ENCODE measurements at regions not wholly inside any gene's neighbourhood (a gene's known extent, or its start where the extent isn't known, plus 50 kb on each side); places are given as distances from the start of the nearest gene placed in this dataset.
A peak's percentile ranks its signal among the peaks of the same experiment; 100 is the strongest.

- Histone ChIP-seq H4K20me1 (ENCODE audit: insufficient read depth, low read length) (no peaks in the 10 kb centered on the region), H3F3A (ENCODE audit: insufficient read depth, low read length) (no peaks in the 10 kb centered on the region), H3K79me2 (ENCODE audit: low read length) (no peaks in the 10 kb centered on the region), H2AFZ (ENCODE audit: low read length) (no peak overlapping the region), H3K9me3 (replicated peaks; ENCODE audit: insufficient read depth, low read length) (no peaks in the 10 kb centered on the region), H3K36me3 (replicated peaks; ENCODE audit: insufficient read depth, low read length) (no peaks in the 10 kb centered on the region), H3K9ac (ENCODE audit: low read length) (no peak overlapping the region), H3K27ac (ENCODE audit: low read length) (no peak overlapping the region), H3K4me3 (ENCODE audit: low read length) (no peak overlapping the region), H3K27me3 (replicated peaks; ENCODE audit: insufficient read depth, low read length) (no peaks in the 10 kb centered on the region), H3K4me1 (ENCODE audit: low read length) (0 out of 2 replicates have a peak, but pooled peaks cover 4% of the 10 kb centered on the region), H3K4me2 (ENCODE audit: low read depth, low read length) (no peak overlapping the region), H3K9me2 (replicated peaks; ENCODE audit: insufficient read depth, low read length) (no peaks in the 10 kb centered on the region)
- DNase-seq = no peak
- TF ChIP-seq EZH2 (optimal IDR thresholded peaks at IDR 0.05; ENCODE audit: low read depth, low read length) (no peak), CTCF (IDR thresholded peaks at IDR 0.05; ENCODE audit: low read length) (no peak), EZH2phosphoT487 (IDR thresholded peaks at IDR 0.05; ENCODE audit: low read length) (no peak)
These were observed 141.6 kb downstream of the RGS9 start for GRCh38 chr17:65278820-65279184.

- no peaks in the 10 kb centered on the region for H4K20me1 ChIP-seq (ENCODE audit: insufficient read depth, low read length)
- no peaks in the 10 kb centered on the region for H3K79me2 ChIP-seq (ENCODE audit: low read length)
- H3K9me2 ChIP-seq (replicated peaks; ENCODE audit: insufficient read depth, low read length) = no peaks in the 10 kb centered on the region
- no peaks in the 10 kb centered on the region for H3K36me3 ChIP-seq (replicated peaks; ENCODE audit: insufficient read depth, low read length)
- no peak overlapping the region for H3K27ac ChIP-seq (ENCODE audit: low read length)
- H2AFZ ChIP-seq (ENCODE audit: low read length) = peak overlapping the region; percentile 32; the same call in 1 of the 2 replicates
- no peak overlapping the region for H3K9ac ChIP-seq (ENCODE audit: low read length)
- H3K27me3 ChIP-seq (replicated peaks; ENCODE audit: insufficient read depth, low read length) = no peaks in the 10 kb centered on the region
- H3K4me2 ChIP-seq (ENCODE audit: low read depth, low read length) = peak overlapping the region; percentile 78
- TF ChIP-seq EZH2 (optimal IDR thresholded peaks at IDR 0.05; ENCODE audit: low read depth, low read length) = no peak
- TF ChIP-seq EZH2phosphoT487 (IDR thresholded peaks at IDR 0.05; ENCODE audit: low read length) = no peak
- TF ChIP-seq CTCF (IDR thresholded peaks at IDR 0.05; ENCODE audit: low read length) = peak; percentile 42
- H3K4me1 ChIP-seq (ENCODE audit: low read length) = 0 out of 2 replicates have a peak, but pooled peaks cover 4% of the 10 kb centered on the region
- H3K9me3 ChIP-seq (replicated peaks; ENCODE audit: insufficient read depth, low read length) = no peaks in the 10 kb centered on the region
- H3K4me3 ChIP-seq (ENCODE audit: low read length) = peak overlapping the region; percentile 42; the same call in 1 of the 2 replicates
- no peaks in the 10 kb centered on the region for H3F3A ChIP-seq (ENCODE audit: insufficient read depth, low read length)
- DNase-seq = no peak
These were observed 141.1 kb downstream of the RGS9 start for GRCh38 chr17:65278050-65278819.

- Histone ChIP-seq H4K20me1 (ENCODE audit: insufficient read depth, low read length) (no peaks in the 10 kb centered on the region), H3K36me3 (replicated peaks; ENCODE audit: insufficient read depth, low read length) (no peaks in the 10 kb centered on the region), H3K4me2 (ENCODE audit: low read depth, low read length) (peak overlapping the region; percentile 78), H3K79me2 (ENCODE audit: low read length) (no peaks in the 10 kb centered on the region), H3K9me3 (replicated peaks; ENCODE audit: insufficient read depth, low read length) (no peaks in the 10 kb centered on the region), H3K27me3 (replicated peaks; ENCODE audit: insufficient read depth, low read length) (no peaks in the 10 kb centered on the region), H3K4me1 (ENCODE audit: low read length) (0 out of 2 replicates have a peak, but pooled peaks cover 4% of the 10 kb centered on the region), H2AFZ (ENCODE audit: low read length) (peak overlapping the region; percentile 32), H3K9ac (ENCODE audit: low read length) (no peak overlapping the region), H3K4me3 (ENCODE audit: low read length) (peak overlapping the region; percentile 42), H3K27ac (ENCODE audit: low read length) (no peak overlapping the region), H3K9me2 (replicated peaks; ENCODE audit: insufficient read depth, low read length) (no peaks in the 10 kb centered on the region), H3F3A (ENCODE audit: insufficient read depth, low read length) (no peaks in the 10 kb centered on the region)
- TF ChIP-seq CTCF (IDR thresholded peaks at IDR 0.05; ENCODE audit: low read length) (no peak), EZH2 (optimal IDR thresholded peaks at IDR 0.05; ENCODE audit: low read depth, low read length) (no peak), EZH2phosphoT487 (IDR thresholded peaks at IDR 0.05; ENCODE audit: low read length) (no peak)
- no peak for DNase-seq
These were observed 140.4 kb downstream of the RGS9 start for GRCh38 chr17:65277576-65277975.
